K562 (cell line): ENCODE measurements at regions not wholly inside any gene's neighbourhood (a gene's known extent, or its start where the extent isn't known, plus 50 kb on each side); places are given as distances from the start of the nearest gene placed in this dataset.

Experiments
- ATAC-seq: fragments of 200-7000 bp; cut with Tn5 transposase; 3 replicates; pipeline ENCODE4 v1.9.1; 2020; ENCODE audit warnings: moderate library complexity
- BruUV-seq: library from RNA; stranded (reverse); fragments of 400-500 nt; replicated peaks from 2 replicates; lab custom pipeline; 2021; lab: Mats Ljungman, UMichigan
- CTCF ChIA-PET: fragments of 300-600 bp; formaldehyde crosslinking; extraction: SDS; loops from one replicate; lab custom pipeline; 2021; ENCODE audit warnings: low intra/inter-chr PET ratio; lab: Yijun Ruan, JAX
- POLR2A ChIA-PET: fragments of 300-600, 350-650 bp; sonication (Branson Sonifier 250); formaldehyde crosslinking; extraction: SDS; loops from one replicate; lab custom pipeline; 2021; ENCODE audit warnings: antibody characterized with exemption, inconsistent platforms; lab: Yijun Ruan, JAX
- DNase-seq, 4 experiments: peaks; one replicate each; pipeline versions ENCODE4 v3.0.0 to v3.0.0-alpha.2; 2011 to 2018; ENCODE audit warnings: low spot score in 3 of 4, mixed read lengths in 3 of 4; ENCODE audit errors: extremely low read depth in 1 of 4
- FAIRE-seq: peaks from 2 replicates; lab custom pipeline; 2011; peaks lifted over from hg19 to GRCh38; lab: Jason Lieb, UNC
- H2AFZ ChIP-seq: 2 replicates; pipeline ENCODE4 v1.6.0; 2011; ENCODE audit warnings: low read depth, low read length, control low read depth, inconsistent platforms
- H3K27ac ChIP-seq: fragments of 200-600 bp; 3 replicates; pipeline ENCODE4 v1.8.0; 2011; ENCODE audit warnings: low read depth, mild to moderate bottlenecking, control low read depth, inconsistent platforms, low read length, moderate library complexity, mixed read lengths; ENCODE audit errors: extremely low read depth
- H3K27me3 ChIP-seq, 2 experiments: fragments of 300-600 bp in 1 of 2; 2 replicates in 1 of 2; 3 replicates in 1 of 2; pipeline versions ENCODE4 v1.6.0 to v1.8.0; 2011; ENCODE audit warnings: inconsistent platforms in 2 of 2, low read length in 2 of 2, mild to moderate bottlenecking in 1 of 2, mixed read lengths in 1 of 2, moderate library complexity in 1 of 2; ENCODE audit not compliant: control insufficient read depth in 2 of 2, insufficient read depth in 2 of 2
- H3K36me3 ChIP-seq: fragments of 300-600 bp; 3 replicates; pipeline ENCODE4 v1.8.0; 2011; ENCODE audit warnings: mild to moderate bottlenecking, low read length, inconsistent platforms; ENCODE audit not compliant: control insufficient read depth, insufficient read depth
- H3K4me1 ChIP-seq, 2 experiments: fragments of 200-600 bp in 1 of 2; replicated peaks in 1 of 2; 2 replicates in 1 of 2; 3 replicates in 1 of 2; pipeline versions ENCODE4 v1.5.1 to v1.8.0; 2011; ENCODE audit warnings: inconsistent platforms in 2 of 2, low read length in 2 of 2, mild to moderate bottlenecking in 1 of 2, mixed read lengths in 1 of 2, moderate library complexity in 1 of 2; ENCODE audit not compliant: control insufficient read depth in 2 of 2, insufficient read depth in 2 of 2
- H3K4me2 ChIP-seq: 2 replicates; pipeline ENCODE4 v1.6.1; 2011; ENCODE audit warnings: low read length, control low read depth, inconsistent platforms, mixed read lengths; ENCODE audit not compliant: insufficient read depth
- H3K4me3 ChIP-seq: fragments of 200-600 bp; sonication (generic), shearing (Covaris generic); 2 replicates; pipeline ENCODE4 v1.5.1; 2016; ENCODE audit warnings: control low read depth, inconsistent platforms
- H3K79me2 ChIP-seq: fragments of 200-600 bp; 3 replicates; pipeline ENCODE4 v1.8.0; 2011; ENCODE audit warnings: low read length, inconsistent platforms; ENCODE audit not compliant: control insufficient read depth, insufficient read depth
- H3K9ac ChIP-seq, 2 experiments: 2 replicates each; pipeline versions ENCODE4 v1.6.0 to v1.6.1; 2011; ENCODE audit warnings: low read depth in 2 of 2, low read length in 2 of 2, control low read depth in 1 of 2, inconsistent platforms in 1 of 2, mild to moderate bottlenecking in 1 of 2, mixed read lengths in 1 of 2; ENCODE audit not compliant: insufficient read depth in 1 of 2
- H3K9me1 ChIP-seq: one replicate; pipeline ENCODE4 v1.6.0; 2011; ENCODE audit warnings: inconsistent platforms, mild to moderate bottlenecking, low read length, moderate library complexity; ENCODE audit not compliant: control insufficient read depth, insufficient read depth
- H3K9me3 ChIP-seq: replicated peaks from 2 replicates; pipeline ENCODE4 v1.5.1; 2011; ENCODE audit warnings: low read depth, low read length, inconsistent platforms; ENCODE audit not compliant: control insufficient read depth, insufficient read depth
- H4K20me1 ChIP-seq: replicated peaks from 2 replicates; pipeline ENCODE4 v1.6.1; 2011; ENCODE audit warnings: low read length, inconsistent platforms, mixed read lengths; ENCODE audit not compliant: control insufficient read depth, insufficient read depth
- CBX1 ChIP-seq: sonication (generic); IDR thresholded peaks from 2 replicates; pipeline ENCODE4 v1.6.1; 2016; ENCODE audit warnings: antibody characterized with exemption, low read depth, mild to moderate bottlenecking
- CEBPG ChIP-seq, 3 experiments: fragments of 200-800 bp in 1 of 3; sonication (Bioruptor generic) in 1 of 3; sonication (generic) in 1 of 3; formaldehyde crosslinking in 1 of 3; IDR thresholded peaks in 2 of 3; conservative IDR thresholded peaks in 1 of 3; 2 replicates each; pipeline versions ENCODE4 v1.6.1 to v1.8.0; 2016 to 2022; ENCODE audit warnings: missing compliant biosample characterization in 2 of 3, missing genetic modification characterization in 2 of 3, mild to moderate bottlenecking in 1 of 3, missing genetic modification reagents in 1 of 3
- FOXJ2 ChIP-seq: fragments of 200-800 bp; sonication (Bioruptor generic); IDR thresholded peaks from 2 replicates; pipeline ENCODE4 v1.6.1; 2016; ENCODE audit warnings: missing genetic modification characterization, missing compliant biosample characterization
- HSF4 ChIP-seq: fragments of 250-450 bp; sonication (Bioruptor Pico); IDR thresholded peaks from 2 replicates; pipeline ENCODE4 v2.1.2; 2022; ENCODE audit warnings: mild to moderate bottlenecking, moderate library complexity, borderline replicate concordance
- MCM3 ChIP-seq: fragments of 450-650 bp; IDR thresholded peaks from 2 replicates; pipeline ENCODE4 v1.6.1; 2016
- MCM7 ChIP-seq, 2 experiments: fragments of 450-650 bp; IDR thresholded peaks; 2 replicates each; pipeline ENCODE4 v1.6.1; 2016 to 2018
- MEIS2 ChIP-seq: fragments of 450-650 bp; IDR thresholded peaks from 2 replicates; pipeline ENCODE4 v1.6.1; 2014; ENCODE audit warnings: mild to moderate bottlenecking; ENCODE audit not compliant: partially characterized antibody
- NCOA6 ChIP-seq: fragments of 450-650 bp; IDR thresholded peaks from 2 replicates; pipeline ENCODE4 v1.6.1; 2017; ENCODE audit warnings: mild to moderate bottlenecking
- NFE2 ChIP-seq: IDR thresholded peaks from 2 replicates; pipeline ENCODE4 v1.6.1; 2014; ENCODE audit warnings: antibody characterized with exemption, low read depth
- SAP30 ChIP-seq: fragments of 200-600 bp; sonication (generic); IDR thresholded peaks from 2 replicates; pipeline ENCODE4 v1.6.1; 2012; ENCODE audit warnings: borderline replicate concordance, low read depth, mild to moderate bottlenecking, moderate library complexity, low read length, control low read depth, inconsistent platforms; ENCODE audit not compliant: insufficient read depth, poor library complexity, severe bottlenecking
- ZNF217 ChIP-seq: sonication (generic); formaldehyde crosslinking; IDR thresholded peaks from 2 replicates; pipeline ENCODE4 v1.8.0; 2022; ENCODE audit warnings: mild to moderate bottlenecking, missing genetic modification reagents
- ZNF518B ChIP-seq: fragments of 250-450 bp; sonication (Bioruptor Pico); IDR thresholded peaks from 2 replicates; pipeline ENCODE4 v1.5.0; 2021; ENCODE audit warnings: mild to moderate bottlenecking, moderate library complexity
- ZNF764 ChIP-seq: fragments of 250-450 bp; sonication (Bioruptor Pico); IDR thresholded peaks from 2 replicates; pipeline ENCODE4 v1.4.0; 2020; ENCODE audit warnings: low read depth, mild to moderate bottlenecking, moderate library complexity
- WGBS: fragments of 100-300 bp; shearing (Covaris generic); methylation state at CpG from one replicate; pipeline ENCODE4 v1.1.6; 2016; ENCODE audit warnings: low coverage, mixed read lengths; ENCODE audit not compliant: insufficient coverage; ENCODE audit errors: missing lambda C conversion rate; 5-methylcytosine and 5-hydroxymethylcytosine counted together
- in situ Hi-C: fragments of 300-500 bp; cut with MboI; formaldehyde crosslinking; loops from 4 replicates; pipeline ENCODE4 v1.15.0; 2018; ENCODE audit warnings: inconsistent platforms, mixed read lengths
- intact Hi-C: fragments of 100-400 bp; cut with micrococcal nuclease; formaldehyde crosslinking; loops from 2 replicates; pipeline ENCODE4 v1.14.2; 2022
- TF ChIP-seq, protein P1 (sequence below): sonication (generic); formaldehyde crosslinking; IDR thresholded peaks from 2 replicates; pipeline ENCODE4 v1.8.0; 2022; ENCODE audit warnings: missing genetic modification reagents, mild to moderate bottlenecking, moderate library complexity, borderline replicate concordance

- FAIRE-seq (no peak), DNase-seq (no peak), ATAC-seq (no peak)
- no peak overlapping the region for H3K4me2 ChIP-seq
- no peak overlapping the region for H3K9ac ChIP-seq
- CTCF ChIA-PET: no interaction called here
- H2AFZ ChIP-seq: no peak overlapping the region
- 0% methylated on average over 2 of the region's 2 CpGs for WGBS
- in situ Hi-C loops (no loop called here), intact Hi-C loops (no loop called here)
- H4K20me1 ChIP-seq: no peaks in the 10 kb centered on the region
- H3K4me3 ChIP-seq: no peak overlapping the region
- no peaks in the 10 kb centered on the region for H3K4me1 ChIP-seq
- no peaks in the 10 kb centered on the region for H3K9me1 ChIP-seq
- no peaks in the 10 kb centered on the region for H3K79me2 ChIP-seq
- no peaks in the 10 kb centered on the region for H3K27me3 ChIP-seq
- no TSS peak for BruUV-seq
- H3K9me3 ChIP-seq: no peaks in the 10 kb centered on the region; the same call in 1 of the 2 replicates
- H3K36me3 ChIP-seq: no peaks in the 10 kb centered on the region
- H3K27ac ChIP-seq: no peak overlapping the region
- POLR2A ChIA-PET: interaction anchor here (0.7 to 1.0 kb wide), 3 partner anchors 15 to 25 kb away, joined by 3 read pairs; no protein-coding TSS in a partner anchor
- TF ChIP-seq HSF4 (CRISPR knock-in tag): no peak
- TF ChIP-seq MCM7 (IDR thresholded peaks at IDR 0.05): peak; percentile 51 to 81; a peak in 1 of 4 replicates
- TF ChIP-seq ZNF217 (CRISPR knock-in tag): no peak
- 0 out of 2 replicates have a peak, but pooled peaks have one; percentile 41 for TF ChIP-seq MCM3
- TF ChIP-seq NCOA6: no peak
- TF ChIP-seq, protein P1, sequence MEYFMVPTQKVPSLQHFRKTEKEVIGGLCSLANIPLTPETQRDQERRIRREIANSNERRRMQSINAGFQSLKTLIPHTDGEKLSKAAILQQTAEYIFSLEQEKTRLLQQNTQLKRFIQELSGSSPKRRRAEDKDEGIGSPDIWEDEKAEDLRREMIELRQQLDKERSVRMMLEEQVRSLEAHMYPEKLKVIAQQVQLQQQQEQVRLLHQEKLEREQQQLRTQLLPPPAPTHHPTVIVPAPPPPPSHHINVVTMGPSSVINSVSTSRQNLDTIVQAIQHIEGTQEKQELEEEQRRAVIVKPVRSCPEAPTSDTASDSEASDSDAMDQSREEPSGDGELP: no peak
- no peak for TF ChIP-seq ZNF518B (CRISPR knock-in tag)
- no peak for TF ChIP-seq MEIS2
- TF ChIP-seq CEBPG (CRISPR knock-in tag; IDR thresholded peaks at IDR 0.05): no peak
- peak in 1 of 2 experiments; percentile 76; a peak in 2 of 4 replicates for TF ChIP-seq CEBPG (tag; conservative IDR thresholded peaks at IDR 0.05 in 1 of 2, IDR thresholded peaks at IDR 0.05 in 1 of 2)
- TF ChIP-seq CBX1: no peak
- TF ChIP-seq ZNF764 (CRISPR knock-in tag): no peak
- TF ChIP-seq FOXJ2 (tag): 0 out of 2 replicates have a peak, but pooled peaks have one; percentile 19
- TF ChIP-seq NFE2: no peak
- no peak for TF ChIP-seq SAP30
Measured at GRCh38 chr13:80744147-80744914, 403.4 kb upstream of the SPRY2 start.
